Fibroblast of lung (primary cell): ENCODE measurements at regions not wholly inside any gene's neighbourhood (a gene's known extent, or its start where the extent isn't known, plus 50 kb on each side); places are given as distances from the start of the nearest gene placed in this dataset.

ENCODE experiments used
- DNase-seq, 2 donors: peaks; one replicate each; pipeline versions ENCODE4 v3.0.0 to v3.0.0-alpha.2; 2010; ENCODE audit warnings: low read depth in 2 of 2
- H2AFZ ChIP-seq: 2 replicates; pipeline ENCODE4 v1.5.1; 2012; ENCODE audit warnings: low read length, control low read depth, inconsistent platforms
- H3K27ac ChIP-seq: 2 replicates; pipeline ENCODE4 v1.5.1; 2011; ENCODE audit warnings: low read length, control low read depth; ENCODE audit not compliant: insufficient read depth
- H3K27me3 ChIP-seq: 2 replicates; pipeline ENCODE4 v1.5.1; 2011; ENCODE audit warnings: mild to moderate bottlenecking, low read length; ENCODE audit not compliant: control insufficient read depth, insufficient read depth
- H3K36me3 ChIP-seq: 2 replicates; pipeline ENCODE4 v1.5.1; 2011; ENCODE audit warnings: low read length; ENCODE audit not compliant: control insufficient read depth, insufficient read depth
- H3K4me1 ChIP-seq: 2 replicates; pipeline ENCODE4 v1.5.1; 2011; ENCODE audit warnings: low read length; ENCODE audit not compliant: control insufficient read depth, insufficient read depth; ENCODE audit errors: extremely low read depth
- H3K4me2 ChIP-seq: 2 replicates; pipeline ENCODE4 v1.5.1; 2011; ENCODE audit warnings: low read length, control low read depth; ENCODE audit not compliant: insufficient read depth; ENCODE audit errors: extremely low read depth
- H3K4me3 ChIP-seq, 4 experiments: fragments of 200-600 bp in 1 of 4; sonication (generic) in 1 of 4; replicated peaks in 1 of 4; 2 replicates each; pipeline ENCODE4 v1.5.1; 2011 to 2016; ENCODE audit warnings: low read length in 4 of 4, low read depth in 3 of 4, mild to moderate bottlenecking in 3 of 4, control low read depth in 2 of 4, inconsistent platforms in 1 of 4, mixed read lengths in 1 of 4; ENCODE audit not compliant: insufficient read depth in 1 of 4; ENCODE audit errors: control extremely low read depth in 1 of 4
- H3K79me2 ChIP-seq: 2 replicates; pipeline ENCODE4 v1.5.1; 2012; ENCODE audit warnings: mild to moderate bottlenecking, low read length, inconsistent platforms; ENCODE audit not compliant: control insufficient read depth, insufficient read depth
- H3K9ac ChIP-seq: 2 replicates; pipeline ENCODE4 v1.5.1; 2011; ENCODE audit warnings: mild to moderate bottlenecking, low read length, control low read depth; ENCODE audit not compliant: insufficient read depth
- H3K9me3 ChIP-seq: 2 replicates; pipeline ENCODE4 v1.5.1; 2012; ENCODE audit warnings: low read depth, low read length; ENCODE audit not compliant: control insufficient read depth, insufficient read depth
- H4K20me1 ChIP-seq: 2 replicates; pipeline ENCODE4 v1.5.1; 2011; ENCODE audit warnings: low read length; ENCODE audit not compliant: control insufficient read depth, insufficient read depth; ENCODE audit errors: extremely low read depth
- EZH2 ChIP-seq: IDR thresholded peaks from 2 replicates; pipeline ENCODE4 v1.5.1; 2012; ENCODE audit warnings: low read length, control low read depth, mild to moderate bottlenecking; ENCODE audit errors: missing control alignments
- TF ChIP-seq, protein P1 (sequence below), 2 donors: IDR thresholded peaks in 1 of 2; conservative IDR thresholded peaks in 1 of 2; 1 replicate in 1 of 2; 2 replicates in 1 of 2; pipeline ENCODE4 v1.5.1; 2011 to 2012; ENCODE audit warnings: low read length in 2 of 2, control low read depth in 1 of 2, inconsistent platforms in 1 of 2, low read depth in 1 of 2, mild to moderate bottlenecking in 1 of 2

DNA sequence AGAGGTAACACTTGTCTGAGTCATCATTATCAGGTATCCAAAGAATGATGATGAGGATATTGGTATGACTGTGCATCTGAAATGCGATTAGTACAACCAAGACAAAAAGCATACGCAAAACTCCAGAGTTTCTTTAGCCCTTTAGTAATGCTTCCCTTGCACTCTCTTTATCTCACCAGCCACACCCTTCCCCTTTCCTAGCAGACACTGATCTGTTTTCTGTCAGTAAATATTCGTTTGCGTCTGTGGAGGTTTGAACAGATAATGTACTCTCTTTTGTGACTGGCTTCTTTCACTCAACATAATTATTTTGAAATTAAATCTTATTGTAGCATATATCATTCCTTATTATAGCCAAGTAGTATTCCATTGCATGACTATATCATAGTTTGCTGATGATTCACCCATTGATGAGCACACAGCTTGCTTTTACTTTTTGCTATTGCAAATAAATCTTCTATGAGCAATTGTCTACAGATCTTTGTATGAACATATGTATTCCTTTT, 775.7 kb downstream of the SLC6A15 start:
- TF ChIP-seq, protein P1, sequence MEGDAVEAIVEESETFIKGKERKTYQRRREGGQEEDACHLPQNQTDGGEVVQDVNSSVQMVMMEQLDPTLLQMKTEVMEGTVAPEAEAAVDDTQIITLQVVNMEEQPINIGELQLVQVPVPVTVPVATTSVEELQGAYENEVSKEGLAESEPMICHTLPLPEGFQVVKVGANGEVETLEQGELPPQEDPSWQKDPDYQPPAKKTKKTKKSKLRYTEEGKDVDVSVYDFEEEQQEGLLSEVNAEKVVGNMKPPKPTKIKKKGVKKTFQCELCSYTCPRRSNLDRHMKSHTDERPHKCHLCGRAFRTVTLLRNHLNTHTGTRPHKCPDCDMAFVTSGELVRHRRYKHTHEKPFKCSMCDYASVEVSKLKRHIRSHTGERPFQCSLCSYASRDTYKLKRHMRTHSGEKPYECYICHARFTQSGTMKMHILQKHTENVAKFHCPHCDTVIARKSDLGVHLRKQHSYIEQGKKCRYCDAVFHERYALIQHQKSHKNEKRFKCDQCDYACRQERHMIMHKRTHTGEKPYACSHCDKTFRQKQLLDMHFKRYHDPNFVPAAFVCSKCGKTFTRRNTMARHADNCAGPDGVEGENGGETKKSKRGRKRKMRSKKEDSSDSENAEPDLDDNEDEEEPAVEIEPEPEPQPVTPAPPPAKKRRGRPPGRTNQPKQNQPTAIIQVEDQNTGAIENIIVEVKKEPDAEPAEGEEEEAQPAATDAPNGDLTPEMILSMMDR (conservative IDR thresholded peaks at IDR 0.05 in 1 of 2, IDR thresholded peaks at IDR 0.05 in 1 of 2; ENCODE audit: low read depth in 1 of 2, low read length in 2 of 2): no peak
- TF ChIP-seq EZH2: no peak
- no peaks in the 10 kb centered on the region for H3K27me3 ChIP-seq
- no peaks in the 10 kb centered on the region for H3K79me2 ChIP-seq
- H3K4me2 ChIP-seq: no peak overlapping the region
- H2AFZ ChIP-seq: no peak overlapping the region
- no peak overlapping the region for H3K27ac ChIP-seq
- H4K20me1 ChIP-seq: no peaks in the 10 kb centered on the region
- H3K36me3 ChIP-seq: no peaks in the 10 kb centered on the region
- DNase-seq: peak; percentile 24 to 41
- no peak overlapping the region for H3K4me3 ChIP-seq
- H3K9ac ChIP-seq: no peak overlapping the region
- H3K9me3 ChIP-seq: no peaks in the 10 kb centered on the region
- no peaks in the 10 kb centered on the region for H3K4me1 ChIP-seq

- Histone ChIP-seq H3K4me2 (no peak overlapping the region), H3K27ac (no peak overlapping the region), H3K79me2 (no peaks in the 10 kb centered on the region), H3K9me3 (no peaks in the 10 kb centered on the region), H3K4me3 (no peak overlapping the region), H3K4me1 (no peaks in the 10 kb centered on the region), H3K27me3 (no peaks in the 10 kb centered on the region), H4K20me1 (no peaks in the 10 kb centered on the region), H2AFZ (no peak overlapping the region), H3K36me3 (no peaks in the 10 kb centered on the region), H3K9ac (no peak overlapping the region)
- TF ChIP-seq, protein P1 (conservative IDR thresholded peaks at IDR 0.05 in 1 of 2, IDR thresholded peaks at IDR 0.05 in 1 of 2; ENCODE audit: low read depth in 1 of 2, low read length in 2 of 2): no peak
- no peak for TF ChIP-seq EZH2
- DNase-seq: no peak
These were observed 776.9 kb downstream of the SLC6A15 start for GRCh38 chr12:84135586-84136279.

- no peaks in the 10 kb centered on the region for H3K9me3 ChIP-seq
These were observed 777.7 kb downstream of the SLC6A15 start for GRCh38 chr12:84134797-84135366.

More at GRCh38 chr12:84134797-84135366, 777.7 kb downstream of the SLC6A15 start:
- Histone ChIP-seq H3K27me3 (no peaks in the 10 kb centered on the region), H4K20me1 (no peaks in the 10 kb centered on the region), H3K79me2 (no peaks in the 10 kb centered on the region), H3K4me1 (no peaks in the 10 kb centered on the region), H3K4me2 (no peak overlapping the region), H3K36me3 (no peaks in the 10 kb centered on the region), H2AFZ (no peak overlapping the region), H3K9ac (no peak overlapping the region), H3K4me3 (no peak overlapping the region), H3K27ac (no peak overlapping the region)
- TF ChIP-seq, protein P1 (conservative IDR thresholded peaks at IDR 0.05 in 1 of 2, IDR thresholded peaks at IDR 0.05 in 1 of 2; ENCODE audit: low read depth in 1 of 2, low read length in 2 of 2): no peak
- peak in 1 of 2 donors; percentile 10 for DNase-seq
